ENCODE measurements at regions not wholly inside any gene's neighbourhood (a gene's known extent, or its start where the extent isn't known, plus 50 kb on each side); places are given as distances from the start of the nearest gene placed in this dataset.

DNA sequence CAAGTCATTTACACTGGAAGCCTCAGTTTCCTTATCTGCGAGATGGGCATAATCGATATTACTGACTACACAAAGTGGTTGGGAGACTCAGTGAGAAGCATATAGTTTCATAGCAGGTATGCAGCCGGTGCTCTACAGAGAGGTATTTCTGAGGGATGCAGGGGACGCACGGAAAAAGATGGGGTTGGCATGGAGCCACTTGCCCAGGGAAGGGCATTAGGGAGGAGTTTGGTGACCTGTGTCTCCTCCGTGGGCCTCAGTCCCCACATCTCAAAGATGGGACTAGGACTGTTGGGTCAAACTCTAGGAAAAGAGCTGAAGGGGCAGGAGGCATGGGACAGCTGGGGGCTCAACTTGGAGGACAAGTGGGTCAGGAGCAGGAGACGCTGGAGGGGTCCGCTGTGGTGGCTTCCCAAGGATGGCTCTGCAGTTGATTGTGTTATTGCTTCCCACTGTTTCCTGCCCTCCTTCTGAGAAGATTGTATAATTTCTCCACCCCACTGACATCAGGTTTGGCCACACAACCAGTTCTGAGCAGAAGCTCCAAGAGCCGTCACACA lies 158.6 kb upstream of the ALDH1B1 start:
- DNase-seq = no peak
- Histone ChIP-seq H3K27me3 (replicated peaks; ENCODE audit: control insufficient read depth, insufficient read depth, low read length, poor library complexity, severe bottlenecking) (peaks cover 2% of the 10 kb centered on the region), H3K27ac (ENCODE audit: insufficient read depth, low read length, poor library complexity, severe bottlenecking) (no peak overlapping the region), H3K4me1 (ENCODE audit: control insufficient read depth, insufficient read depth, low read length, poor library complexity, severe bottlenecking) (no peaks in the 10 kb centered on the region), H3K36me3 (ENCODE audit: control insufficient read depth, insufficient read depth, low read length) (no peaks in the 10 kb centered on the region), H3K9me3 (ENCODE audit: control insufficient read depth, low read length) (no peaks in the 10 kb centered on the region), H3K4me3 (ENCODE audit: insufficient read depth, low read depth, low read length, poor library complexity, severe bottlenecking) (no peak overlapping the region)

DNA sequence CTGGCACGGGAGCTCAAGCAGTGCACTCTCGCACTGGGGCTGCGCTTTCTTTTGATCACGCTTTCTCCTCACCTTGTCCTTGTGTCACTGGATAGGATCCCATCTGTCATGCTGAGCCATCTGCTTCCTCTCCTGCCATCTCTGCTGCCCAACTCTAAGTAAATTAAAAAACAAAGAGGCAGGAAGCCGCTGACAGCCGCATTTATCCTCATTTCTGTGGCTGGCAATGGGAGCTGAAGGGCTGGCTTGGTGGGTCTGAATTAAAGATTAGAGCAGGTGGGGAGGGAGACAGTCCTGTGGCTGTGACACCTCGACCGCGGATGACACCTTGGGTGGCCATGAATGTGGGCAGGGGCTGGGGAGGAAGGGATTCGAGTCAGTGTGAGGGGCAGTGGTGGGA lies 159.2 kb upstream of the ALDH1B1 start:
- peaks cover 2% of the 10 kb centered on the region for H3K27me3 ChIP-seq (replicated peaks; ENCODE audit: control insufficient read depth, insufficient read depth, low read length, poor library complexity, severe bottlenecking)
- no peak for DNase-seq
- H3K4me3 ChIP-seq (ENCODE audit: insufficient read depth, low read depth, low read length, poor library complexity, severe bottlenecking) = no peak overlapping the region
- H3K9me3 ChIP-seq (ENCODE audit: control insufficient read depth, low read length) = no peaks in the 10 kb centered on the region
- H3K4me1 ChIP-seq (ENCODE audit: control insufficient read depth, insufficient read depth, low read length, poor library complexity, severe bottlenecking) = no peaks in the 10 kb centered on the region
- H3K36me3 ChIP-seq (ENCODE audit: control insufficient read depth, insufficient read depth, low read length) = no peaks in the 10 kb centered on the region
- no peak overlapping the region for H3K27ac ChIP-seq (ENCODE audit: insufficient read depth, low read length, poor library complexity, severe bottlenecking)

DNA sequence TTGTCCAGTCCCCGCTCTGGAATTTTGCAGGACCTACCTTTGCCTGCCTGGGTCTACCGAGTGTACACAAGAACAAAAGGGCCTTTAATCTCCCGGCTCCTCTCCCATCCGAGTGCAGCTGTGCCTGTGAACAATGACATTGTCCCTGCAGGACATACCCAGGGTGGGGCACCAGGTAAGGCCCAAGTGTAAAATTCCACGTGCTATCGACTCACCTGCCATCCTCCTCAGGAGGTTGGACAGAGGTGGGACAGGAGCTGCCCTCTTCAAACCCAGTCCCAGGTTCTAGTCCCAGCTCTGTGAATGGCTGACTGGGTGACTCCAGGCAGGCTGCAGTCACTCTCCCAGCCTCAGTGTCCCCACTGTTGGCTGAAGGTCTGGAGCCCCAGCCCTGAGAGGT lies 159.6 kb upstream of the ALDH1B1 start:
- H3K27ac ChIP-seq (ENCODE audit: insufficient read depth, low read length, poor library complexity, severe bottlenecking) = no peak overlapping the region
- no peaks in the 10 kb centered on the region for H3K36me3 ChIP-seq (ENCODE audit: control insufficient read depth, insufficient read depth, low read length)
- H3K27me3 ChIP-seq (replicated peaks; ENCODE audit: control insufficient read depth, insufficient read depth, low read length, poor library complexity, severe bottlenecking) = peaks cover 2% of the 10 kb centered on the region
- DNase-seq = no peak
- H3K4me1 ChIP-seq (ENCODE audit: control insufficient read depth, insufficient read depth, low read length, poor library complexity, severe bottlenecking) = no peaks in the 10 kb centered on the region
- H3K9me3 ChIP-seq (ENCODE audit: control insufficient read depth, low read length) = no peaks in the 10 kb centered on the region
- no peak overlapping the region for H3K4me3 ChIP-seq (ENCODE audit: insufficient read depth, low read depth, low read length, poor library complexity, severe bottlenecking)

- Histone ChIP-seq H3K27me3 (replicated peaks; ENCODE audit: control insufficient read depth, insufficient read depth, low read length, poor library complexity, severe bottlenecking) (peaks cover 2% of the 10 kb centered on the region), H3K9me3 (ENCODE audit: control insufficient read depth, low read length) (no peaks in the 10 kb centered on the region), H3K36me3 (ENCODE audit: control insufficient read depth, insufficient read depth, low read length) (no peaks in the 10 kb centered on the region), H3K4me1 (ENCODE audit: control insufficient read depth, insufficient read depth, low read length, poor library complexity, severe bottlenecking) (no peaks in the 10 kb centered on the region), H3K27ac (ENCODE audit: insufficient read depth, low read length, poor library complexity, severe bottlenecking) (no peak overlapping the region), H3K4me3 (ENCODE audit: insufficient read depth, low read depth, low read length, poor library complexity, severe bottlenecking) (no peak overlapping the region)
- DNase-seq = no peak
Measured at GRCh38 chr9:38229504-38230155, 160.6 kb upstream of the SHB start.

- Histone ChIP-seq H3K27ac (ENCODE audit: insufficient read depth, low read length, poor library complexity, severe bottlenecking) (no peak overlapping the region), H3K36me3 (ENCODE audit: control insufficient read depth, insufficient read depth, low read length) (no peaks in the 10 kb centered on the region), H3K4me1 (ENCODE audit: control insufficient read depth, insufficient read depth, low read length, poor library complexity, severe bottlenecking) (no peaks in the 10 kb centered on the region), H3K9me3 (ENCODE audit: control insufficient read depth, low read length) (no peaks in the 10 kb centered on the region), H3K4me3 (ENCODE audit: insufficient read depth, low read depth, low read length, poor library complexity, severe bottlenecking) (no peak overlapping the region), H3K27me3 (replicated peaks; ENCODE audit: control insufficient read depth, insufficient read depth, low read length, poor library complexity, severe bottlenecking) (no peaks in the 10 kb centered on the region)
- DNase-seq = no peak
Measured at GRCh38 chr9:38229104-38229500, 160.1 kb upstream of the SHB start.

- no peaks in the 10 kb centered on the region for H3K36me3 ChIP-seq (ENCODE audit: control insufficient read depth, insufficient read depth, low read length)
- no peak overlapping the region for H3K27ac ChIP-seq (ENCODE audit: insufficient read depth, low read length, poor library complexity, severe bottlenecking)
- no peaks in the 10 kb centered on the region for H3K4me1 ChIP-seq (ENCODE audit: control insufficient read depth, insufficient read depth, low read length, poor library complexity, severe bottlenecking)
- H3K4me3 ChIP-seq (ENCODE audit: insufficient read depth, low read depth, low read length, poor library complexity, severe bottlenecking) = no peak overlapping the region
- no peaks in the 10 kb centered on the region for H3K9me3 ChIP-seq (ENCODE audit: control insufficient read depth, low read length)
- H3K27me3 ChIP-seq (replicated peaks; ENCODE audit: control insufficient read depth, insufficient read depth, low read length, poor library complexity, severe bottlenecking) = no peaks in the 10 kb centered on the region
- no peak for DNase-seq
Measured at GRCh38 chr9:38228331-38229103, 159.5 kb upstream of the SHB start.

DNA sequence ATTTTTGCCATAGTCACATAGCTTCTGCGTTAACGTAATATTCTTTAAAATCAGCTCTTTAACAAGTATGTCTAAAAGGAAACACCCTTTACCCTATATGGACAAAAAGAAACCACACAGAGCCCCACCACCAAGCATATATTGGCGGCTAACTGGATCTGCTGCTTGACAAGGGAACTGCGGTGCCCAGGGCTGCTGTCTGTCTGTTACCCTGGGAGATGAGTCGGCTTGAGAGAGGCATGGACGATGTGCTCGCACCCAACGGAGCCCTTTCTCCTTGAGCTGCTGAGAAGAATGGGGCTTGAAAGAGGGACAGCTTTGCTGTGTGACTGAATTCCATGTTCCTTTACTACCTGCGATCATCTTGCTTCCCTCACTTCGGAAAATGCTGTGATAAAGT lies 158.6 kb upstream of the SHB start:
- Histone ChIP-seq H3K27me3 (replicated peaks; ENCODE audit: control insufficient read depth, insufficient read depth, low read length, poor library complexity, severe bottlenecking) (no peaks in the 10 kb centered on the region), H3K27ac (ENCODE audit: insufficient read depth, low read length, poor library complexity, severe bottlenecking) (no peak overlapping the region)
- no peak for DNase-seq

DNA sequence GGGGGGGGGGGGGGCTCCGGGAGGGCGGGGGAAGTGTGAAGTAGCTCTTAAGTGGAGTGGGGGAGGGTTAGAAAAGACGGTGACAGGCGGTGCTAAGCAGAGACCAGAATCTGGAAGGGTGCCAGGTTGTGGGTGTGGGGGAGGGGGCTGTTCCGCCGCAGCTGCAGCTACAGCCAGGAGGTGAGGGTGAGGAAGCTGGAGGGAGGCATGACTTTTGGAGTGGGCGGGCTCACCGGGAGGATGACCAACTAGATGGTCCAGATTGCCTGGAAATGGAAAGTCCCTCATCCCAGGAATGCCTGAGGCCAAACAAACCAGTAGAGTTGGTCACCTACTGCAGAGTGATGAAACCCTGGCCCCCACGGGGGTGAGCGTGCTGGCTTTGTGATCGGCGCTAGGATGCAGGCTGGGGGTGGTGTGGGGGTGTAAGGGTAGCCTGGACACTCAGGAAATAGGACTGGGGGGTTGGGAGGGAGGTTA lies 158.1 kb upstream of the SHB start:
- peak in 1 of 3 donors; percentile 3 for DNase-seq
- no peak overlapping the region for H3K27ac ChIP-seq (ENCODE audit: insufficient read depth, low read length, poor library complexity, severe bottlenecking)
- H3K27me3 ChIP-seq (replicated peaks; ENCODE audit: control insufficient read depth, insufficient read depth, low read length, poor library complexity, severe bottlenecking) = no peaks in the 10 kb centered on the region
- H3K4me1 ChIP-seq (ENCODE audit: control insufficient read depth, insufficient read depth, low read length, poor library complexity, severe bottlenecking) = no peaks in the 10 kb centered on the region
- H3K9me3 ChIP-seq (ENCODE audit: control insufficient read depth, low read length) = no peaks in the 10 kb centered on the region
- H3K4me3 ChIP-seq (ENCODE audit: insufficient read depth, low read depth, low read length, poor library complexity, severe bottlenecking) = peak overlapping the region; percentile 41
- no peaks in the 10 kb centered on the region for H3K36me3 ChIP-seq (ENCODE audit: control insufficient read depth, insufficient read depth, low read length)

More for the DNA sequence above, 158.6 kb upstream of the SHB start:
- peak overlapping the region; percentile 41 for H3K4me3 ChIP-seq (ENCODE audit: insufficient read depth, low read depth, low read length, poor library complexity, severe bottlenecking)
- H3K9me3 ChIP-seq (ENCODE audit: control insufficient read depth, low read length) = no peaks in the 10 kb centered on the region
- no peaks in the 10 kb centered on the region for H3K36me3 ChIP-seq (ENCODE audit: control insufficient read depth, insufficient read depth, low read length)
- H3K4me1 ChIP-seq (ENCODE audit: control insufficient read depth, insufficient read depth, low read length, poor library complexity, severe bottlenecking) = no peaks in the 10 kb centered on the region

DNA sequence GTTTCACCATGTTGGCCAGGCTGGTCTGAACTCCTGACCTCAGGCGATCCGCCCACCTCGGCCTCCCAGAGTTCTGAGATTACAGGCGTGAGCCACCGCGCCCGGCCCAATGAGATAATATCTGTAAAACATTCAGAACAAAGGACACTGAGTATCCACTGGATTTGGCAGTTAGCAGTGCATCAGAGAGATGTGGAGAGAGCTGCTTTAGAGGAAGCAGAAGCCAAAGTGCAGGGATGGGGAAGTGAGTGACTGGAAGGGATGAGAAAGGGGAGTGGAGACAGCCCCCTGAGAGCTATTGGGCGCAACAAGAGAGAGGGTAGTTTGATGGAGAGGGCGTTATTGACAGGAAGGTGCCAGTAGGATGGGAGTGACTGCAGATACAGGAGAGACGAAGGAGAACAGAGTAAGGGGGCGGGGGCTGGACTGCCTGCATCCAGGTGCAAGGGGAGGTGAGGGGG lies 157.5 kb upstream of the SHB start:
- no peaks in the 10 kb centered on the region for H3K36me3 ChIP-seq (ENCODE audit: control insufficient read depth, insufficient read depth, low read length)
- H3K4me3 ChIP-seq (ENCODE audit: insufficient read depth, low read depth, low read length, poor library complexity, severe bottlenecking) = no peak overlapping the region
- H3K27ac ChIP-seq (ENCODE audit: insufficient read depth, low read length, poor library complexity, severe bottlenecking) = no peak overlapping the region
- no peak for DNase-seq
- H3K9me3 ChIP-seq (ENCODE audit: control insufficient read depth, low read length) = no peaks in the 10 kb centered on the region
- H3K4me1 ChIP-seq (ENCODE audit: control insufficient read depth, insufficient read depth, low read length, poor library complexity, severe bottlenecking) = no peaks in the 10 kb centered on the region
- no peaks in the 10 kb centered on the region for H3K27me3 ChIP-seq (replicated peaks; ENCODE audit: control insufficient read depth, insufficient read depth, low read length, poor library complexity, severe bottlenecking)

- H3K4me3 ChIP-seq (ENCODE audit: insufficient read depth, low read depth, low read length, poor library complexity, severe bottlenecking) = no peak overlapping the region
- no peaks in the 10 kb centered on the region for H3K36me3 ChIP-seq (ENCODE audit: control insufficient read depth, insufficient read depth, low read length)
- H3K9me3 ChIP-seq (ENCODE audit: control insufficient read depth, low read length) = no peaks in the 10 kb centered on the region
- H3K27me3 ChIP-seq (replicated peaks; ENCODE audit: control insufficient read depth, insufficient read depth, low read length, poor library complexity, severe bottlenecking) = no peaks in the 10 kb centered on the region
- H3K4me1 ChIP-seq (ENCODE audit: control insufficient read depth, insufficient read depth, low read length, poor library complexity, severe bottlenecking) = no peaks in the 10 kb centered on the region
- no peak overlapping the region for H3K27ac ChIP-seq (ENCODE audit: insufficient read depth, low read length, poor library complexity, severe bottlenecking)
- DNase-seq = no peak
Measured at GRCh38 chr9:38224941-38225340, 155.9 kb upstream of the SHB start.
